Ascending aorta (tissue), 2 donors: ENCODE measurements at regions not wholly inside any gene's neighbourhood (a gene's known extent, or its start where the extent isn't known, plus 50 kb on each side); places are given as distances from the start of the nearest gene placed in this dataset.

ENCODE experiments used
- DNase-seq, 2 donors: peaks; one replicate each; pipeline ENCODE4 v3.0.0-alpha.2; 2019; ENCODE audit warnings: low spot score in 2 of 2
- H3K27ac ChIP-seq, 2 donors: fragments of 200-600 bp; sonication (generic); one replicate each; pipeline ENCODE4 v1.5.1; 2016 to 2017; ENCODE audit warnings: mild to moderate bottlenecking in 1 of 2
- H3K27me3 ChIP-seq: fragments of 200-600 bp; sonication (generic); one replicate; pipeline ENCODE4 v1.5.1; 2017
- H3K36me3 ChIP-seq, 2 donors: fragments of 200-600 bp; sonication (generic); one replicate each; pipeline ENCODE4 v1.5.1; 2016
- H3K4me1 ChIP-seq, 2 donors: fragments of 200-600 bp; sonication (generic); one replicate each; pipeline ENCODE4 v1.5.1; 2016 to 2017; ENCODE audit warnings: mild to moderate bottlenecking in 1 of 2
- H3K4me3 ChIP-seq, 2 donors: fragments of 200-600 bp; sonication (generic); one replicate each; pipeline ENCODE4 v1.5.1; 2016 to 2017; ENCODE audit warnings: mild to moderate bottlenecking in 1 of 2
- H3K9me3 ChIP-seq, 2 donors: fragments of 200-600 bp; sonication (generic); one replicate each; pipeline ENCODE4 v1.5.1; 2016
- intact Hi-C: fragments of 100-400 bp; cut with DNase I; formaldehyde crosslinking; loops from one replicate; pipeline ENCODE4 v1.15.1; 2023
- TF ChIP-seq, protein P1 (sequence below), 3 experiments: fragments of 200-600 bp in 2 of 3; fragments of 450-650 bp in 1 of 3; sonication (generic) in 2 of 3; IDR thresholded peaks; one replicate each; pipeline ENCODE4 v1.5.1; 2016 to 2019; ENCODE audit warnings: antibody characterized with exemption in 3 of 3, mild to moderate bottlenecking in 1 of 3, moderate library complexity in 1 of 3

DNA sequence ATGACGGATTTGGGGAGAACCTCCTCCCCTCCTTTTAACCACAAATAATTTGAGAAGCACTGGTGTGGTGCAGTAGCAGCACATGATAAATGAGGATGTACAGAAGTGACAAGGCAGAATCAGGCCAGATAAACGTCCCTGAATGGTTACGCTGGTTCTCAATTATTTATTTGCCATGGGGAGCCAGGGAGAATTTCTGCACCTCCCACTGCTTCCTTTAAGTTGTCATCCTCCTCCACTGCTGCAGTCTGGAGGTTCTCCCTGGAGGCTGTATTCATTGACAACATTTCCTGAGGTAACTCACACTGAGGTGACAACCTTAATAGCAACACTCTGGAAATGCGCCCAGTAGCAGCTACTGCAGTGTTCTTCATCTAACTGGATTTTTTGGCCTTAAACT lies 308.9 kb upstream of the SLITRK1 start:
- Histone ChIP-seq H3K4me1 (no peaks in the 10 kb centered on the region), H3K9me3 (no peaks in the 10 kb centered on the region), H3K4me3 (no peak overlapping the region), H3K36me3 (no peaks in the 10 kb centered on the region), H3K27ac (no peak overlapping the region), H3K27me3 (no peaks in the 10 kb centered on the region)
- TF ChIP-seq, protein P1, sequence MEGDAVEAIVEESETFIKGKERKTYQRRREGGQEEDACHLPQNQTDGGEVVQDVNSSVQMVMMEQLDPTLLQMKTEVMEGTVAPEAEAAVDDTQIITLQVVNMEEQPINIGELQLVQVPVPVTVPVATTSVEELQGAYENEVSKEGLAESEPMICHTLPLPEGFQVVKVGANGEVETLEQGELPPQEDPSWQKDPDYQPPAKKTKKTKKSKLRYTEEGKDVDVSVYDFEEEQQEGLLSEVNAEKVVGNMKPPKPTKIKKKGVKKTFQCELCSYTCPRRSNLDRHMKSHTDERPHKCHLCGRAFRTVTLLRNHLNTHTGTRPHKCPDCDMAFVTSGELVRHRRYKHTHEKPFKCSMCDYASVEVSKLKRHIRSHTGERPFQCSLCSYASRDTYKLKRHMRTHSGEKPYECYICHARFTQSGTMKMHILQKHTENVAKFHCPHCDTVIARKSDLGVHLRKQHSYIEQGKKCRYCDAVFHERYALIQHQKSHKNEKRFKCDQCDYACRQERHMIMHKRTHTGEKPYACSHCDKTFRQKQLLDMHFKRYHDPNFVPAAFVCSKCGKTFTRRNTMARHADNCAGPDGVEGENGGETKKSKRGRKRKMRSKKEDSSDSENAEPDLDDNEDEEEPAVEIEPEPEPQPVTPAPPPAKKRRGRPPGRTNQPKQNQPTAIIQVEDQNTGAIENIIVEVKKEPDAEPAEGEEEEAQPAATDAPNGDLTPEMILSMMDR (IDR thresholded peaks at IDR 0.05), result no peak
- DNase-seq, result no peak
- intact Hi-C loops, result no loop called here

DNA sequence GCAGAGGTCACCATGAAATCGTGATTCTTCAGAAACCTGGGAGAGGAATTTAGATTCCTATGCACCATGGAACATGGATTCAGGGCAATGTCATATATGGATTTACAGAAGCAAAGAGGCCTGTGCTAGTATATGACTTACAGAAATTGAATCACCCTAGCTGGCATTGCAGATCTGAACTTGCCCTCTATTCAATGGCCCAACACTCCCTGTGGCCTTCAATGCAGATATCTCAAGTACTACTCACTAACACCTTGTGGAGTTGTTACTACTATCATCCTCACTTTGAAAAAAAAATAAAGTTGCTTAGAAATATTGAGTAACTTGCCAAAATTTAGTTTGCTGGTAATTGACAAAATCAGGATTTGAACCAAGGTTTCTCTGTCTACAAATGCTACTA lies 305.4 kb upstream of the SLITRK1 start:
- no peak overlapping the region for H3K4me3 ChIP-seq
- no peaks in the 10 kb centered on the region for H3K27me3 ChIP-seq
- intact Hi-C loops, result no loop called here
- peaks cover 0 to 11% of the 10 kb centered on the region in 2 donors for H3K9me3 ChIP-seq
- no peaks in the 10 kb centered on the region for H3K4me1 ChIP-seq
- TF ChIP-seq, protein P1 (IDR thresholded peaks at IDR 0.05), result no peak
- no peak overlapping the region for H3K27ac ChIP-seq
- DNase-seq, result no peak
- H3K36me3 ChIP-seq, result no peaks in the 10 kb centered on the region

DNA sequence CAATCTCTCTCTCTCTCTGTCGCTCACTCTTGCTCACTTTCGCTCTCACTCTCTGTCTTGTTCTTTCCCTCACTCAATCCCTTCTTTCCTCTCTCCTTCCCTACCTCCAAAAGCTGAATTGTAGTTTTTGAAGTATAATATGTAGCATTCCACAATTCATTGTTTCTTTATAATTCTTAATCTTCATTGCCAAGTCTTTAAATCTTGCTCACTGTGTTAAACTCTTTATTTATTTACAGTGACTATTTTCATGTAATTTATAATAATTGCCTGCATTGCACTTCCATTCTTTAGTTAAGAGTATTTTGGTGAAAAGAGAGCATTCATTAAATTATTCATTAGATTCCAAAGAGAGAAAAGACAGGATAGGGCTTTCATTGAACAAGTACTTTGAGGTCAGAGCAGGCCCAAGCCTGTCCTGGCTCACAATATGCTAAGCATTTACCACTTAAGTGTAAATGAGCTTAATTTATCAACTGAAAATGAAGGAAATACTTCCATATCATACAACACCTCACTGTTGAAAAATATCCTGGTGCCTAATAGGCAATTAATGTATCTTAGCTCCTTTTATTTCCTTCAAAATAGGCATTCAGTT lies 257.4 kb upstream of the SLITRK1 start:
- no peaks in the 10 kb centered on the region for H3K36me3 ChIP-seq
- intact Hi-C loops, result no loop called here

DNA sequence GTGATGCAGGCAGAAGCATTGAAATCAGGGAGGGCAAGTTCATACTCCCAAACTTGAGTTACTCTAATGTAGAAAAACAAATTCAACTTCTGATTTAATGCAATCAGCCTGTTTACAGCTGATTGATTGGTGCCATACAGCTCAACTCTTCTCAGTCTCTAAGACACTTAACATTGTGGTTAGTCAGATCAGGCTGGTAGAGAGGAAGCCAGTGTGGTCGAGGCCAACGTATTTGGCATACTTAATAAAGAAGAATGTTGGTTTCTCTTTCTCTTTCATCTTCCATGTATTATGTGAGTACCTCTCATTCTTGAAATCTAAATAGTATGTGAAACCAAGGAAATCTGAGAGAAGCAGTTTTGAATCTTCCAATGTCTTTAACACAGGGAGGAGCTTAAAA lies 255.0 kb upstream of the SLITRK1 start:
- Histone ChIP-seq H3K36me3 (no peaks in the 10 kb centered on the region), H3K9me3 (no peaks in the 10 kb centered on the region), H3K27ac (no peak overlapping the region), H3K4me1 (no peaks in the 10 kb centered on the region), H3K27me3 (no peaks in the 10 kb centered on the region), H3K4me3 (no peak overlapping the region)
- DNase-seq, result no peak
- TF ChIP-seq, protein P1 (IDR thresholded peaks at IDR 0.05), result no peak
- intact Hi-C loops, result no loop called here

More for the DNA sequence above, 257.4 kb upstream of the SLITRK1 start:
- no peak for DNase-seq
- Histone ChIP-seq H3K4me3 (no peak overlapping the region), H3K27me3 (no peaks in the 10 kb centered on the region), H3K9me3 (no peaks in the 10 kb centered on the region), H3K27ac (no peak overlapping the region), H3K4me1 (no peaks in the 10 kb centered on the region)
- TF ChIP-seq, protein P1 (IDR thresholded peaks at IDR 0.05), result no peak

DNA sequence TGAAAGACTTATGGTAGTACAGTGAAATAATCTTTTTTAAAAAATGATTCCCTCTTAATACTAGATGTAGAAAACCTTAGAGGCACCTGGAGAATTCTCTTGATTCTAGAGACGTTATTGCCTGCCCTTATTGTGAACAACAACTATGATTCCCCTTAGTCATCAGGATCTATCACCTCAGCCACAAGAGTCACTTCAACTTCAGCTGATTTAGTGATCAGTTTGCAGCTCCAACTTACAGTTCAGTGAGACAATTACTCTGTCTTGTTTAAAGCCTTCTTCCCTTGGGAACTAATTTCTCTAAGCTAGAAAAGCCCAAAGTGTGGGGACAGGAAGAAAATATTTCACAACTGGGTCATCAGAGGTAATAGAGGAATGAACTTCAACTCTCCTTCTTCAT lies 254.3 kb upstream of the SLITRK1 start:
- H3K36me3 ChIP-seq, result no peaks in the 10 kb centered on the region
- TF ChIP-seq, protein P1 (IDR thresholded peaks at IDR 0.05), result no peak
- intact Hi-C loops, result no loop called here
- no peaks in the 10 kb centered on the region for H3K9me3 ChIP-seq
- H3K4me3 ChIP-seq, result no peak overlapping the region
- no peak overlapping the region for H3K27ac ChIP-seq
- DNase-seq, result no peak
- no peaks in the 10 kb centered on the region for H3K4me1 ChIP-seq
- no peaks in the 10 kb centered on the region for H3K27me3 ChIP-seq

DNA sequence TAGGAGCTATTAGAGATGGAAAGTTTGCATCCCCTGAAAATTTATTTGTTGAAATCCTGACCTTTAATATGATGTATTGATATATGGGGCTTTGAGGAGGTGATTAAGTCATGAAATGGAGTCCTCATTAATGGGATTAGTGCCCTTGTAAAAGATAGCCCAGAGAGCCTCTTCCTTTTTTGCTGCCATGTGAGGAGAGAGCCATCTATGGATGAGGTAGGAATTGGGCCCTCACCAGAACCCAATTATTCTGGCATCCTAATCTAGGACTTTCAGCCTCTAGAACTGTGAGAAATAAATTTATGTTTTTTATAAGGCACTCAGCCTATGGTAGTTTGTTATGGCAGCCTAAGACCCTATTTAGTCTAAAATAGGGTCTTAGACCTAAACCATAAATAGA lies 250.2 kb upstream of the SLITRK1 start:
- Histone ChIP-seq H3K9me3 (no peaks in the 10 kb centered on the region), H3K27ac (no peak overlapping the region), H3K4me3 (no peak overlapping the region), H3K4me1 (no peaks in the 10 kb centered on the region), H3K36me3 (no peaks in the 10 kb centered on the region), H3K27me3 (no peaks in the 10 kb centered on the region)
- intact Hi-C loops, result no loop called here
- DNase-seq, result no peak
- TF ChIP-seq, protein P1 (IDR thresholded peaks at IDR 0.05), result no peak
